ENCODE measurements at regions not wholly inside any gene's neighbourhood (a gene's known extent, or its start where the extent isn't known, plus 50 kb on each side); places are given as distances from the start of the nearest gene placed in this dataset.

GRCh38 chr12:93299262-93299846 is 78.4 kb upstream of the NUDT4 start:
- DNase-seq (ENCODE audit: low read depth in 2 of 2), result no peak

- DNase-seq (ENCODE audit: low read depth in 2 of 2), result no peak
Measured at GRCh38 chr12:93300611-93301021, 77.1 kb upstream of the NUDT4 start.

- no peak for DNase-seq (ENCODE audit: low read depth in 2 of 2)
Measured at GRCh38 chr12:93302331-93303229, 75.1 kb upstream of the NUDT4 start.

- DNase-seq (ENCODE audit: low read depth in 2 of 2), result no peak
Measured at GRCh38 chr12:93306636-93307035, 71.1 kb upstream of the NUDT4 start.

GRCh38 chr12:93308281-93308680 is 69.4 kb upstream of the NUDT4 start:
- no peak for DNase-seq (ENCODE audit: low read depth in 2 of 2)

GRCh38 chr12:93311827-93312226 is 65.9 kb upstream of the NUDT4 start:
- DNase-seq (ENCODE audit: low read depth in 2 of 2), result no peak

GRCh38 chr12:93314177-93314497 is 63.6 kb upstream of the NUDT4 start:
- DNase-seq (ENCODE audit: low read depth in 2 of 2), result no peak

GRCh38 chr12:93315385-93315906 is 62.3 kb upstream of the NUDT4 start:
- DNase-seq (ENCODE audit: low read depth in 2 of 2), result no peak

- no peak for DNase-seq (ENCODE audit: low read depth in 2 of 2)
Measured at GRCh38 chr12:93315907-93316622, 61.7 kb upstream of the NUDT4 start.

- DNase-seq (ENCODE audit: low read depth in 2 of 2), result no peak
Measured at GRCh38 chr12:93316623-93316971, 61.1 kb upstream of the NUDT4 start.

- DNase-seq (ENCODE audit: low read depth in 2 of 2), result no peak
Measured at GRCh38 chr12:93317227-93317626, 60.5 kb upstream of the NUDT4 start.

GRCh38 chr12:93318720-93319522 is 58.8 kb upstream of the NUDT4 start:
- DNase-seq (ENCODE audit: low read depth in 2 of 2), result no peak

GRCh38 chr12:93319523-93320050 is 58.1 kb upstream of the NUDT4 start:
- DNase-seq (ENCODE audit: low read depth in 2 of 2), result no peak

- DNase-seq (ENCODE audit: low read depth in 2 of 2), result no peak
Measured at GRCh38 chr12:93322784-93323183, 54.9 kb upstream of the NUDT4 start.

GRCh38 chr12:93323625-93324329 is 53.9 kb upstream of the NUDT4 start:
- DNase-seq (ENCODE audit: low read depth in 2 of 2), result no peak

- DNase-seq (ENCODE audit: low read depth in 2 of 2), result no peak
Measured at GRCh38 chr12:93325855-93326254, 51.9 kb upstream of the NUDT4 start.

Data from fibroblast of skin of left quadriceps (primary cell).